SK-N-MC (cell line): ENCODE measurements at regions not wholly inside any gene's neighbourhood (a gene's known extent, or its start where the extent isn't known, plus 50 kb on each side); places are given as distances from the start of the nearest gene placed in this dataset.
"Not testable (repeated sequence)": the region's sequence is repeated elsewhere in the genome, so short reads cannot be mapped to it uniquely, and the experiment has no call there.

Experiments
- EZH2 ChIP-seq: fragments of 200-600 bp; sonication (generic); IDR thresholded peaks from one replicate; pipeline ENCODE4 v1.6.1; 2017; ENCODE audit warnings: antibody characterized with exemption
- POLR2AphosphoS5 ChIP-seq: IDR thresholded peaks from 2 replicates; pipeline ENCODE4 v1.6.1; 2012; ENCODE audit warnings: mild to moderate bottlenecking, low read depth, low read length, borderline replicate concordance

- TF ChIP-seq POLR2AphosphoS5, EZH2: not testable (repeated sequence)
Measured at GRCh38 chr4:15337168-15337657, 90.6 kb upstream of the C1QTNF7 start.
